ENCODE measurements at regions not wholly inside any gene's neighbourhood (a gene's known extent, or its start where the extent isn't known, plus 50 kb on each side); places are given as distances from the start of the nearest gene placed in this dataset.
A peak's percentile ranks its signal among the peaks of the same experiment; 100 is the strongest.

- intact Hi-C loops (cut with DNase I), result no loop called here
Measured at GRCh38 chr2:168343586-168343985, 96.2 kb upstream of the STK39 start.

GRCh38 chr2:168344706-168345105, 97.3 kb upstream of the STK39 start:
- Histone ChIP-seq H3K27ac (no peak overlapping the region), H3K4me3 (no peak overlapping the region), H3K27me3 (no peaks in the 10 kb centered on the region), H3K9me3 (no peaks in the 10 kb centered on the region), H3K36me3 (no peaks in the 10 kb centered on the region), H3K4me1 (no peaks in the 10 kb centered on the region)
- ATAC-seq (no peak), DNase-seq (no peak)
- no peak for TF ChIP-seq CTCF (IDR thresholded peaks at IDR 0.05)
- intact Hi-C loops (cut with DNase I), result loop anchor here (5.0 kb wide), 1 partner anchor 578 kb away; no protein-coding TSS in a partner anchor

More at GRCh38 chr2:168343586-168343985, 96.2 kb upstream of the STK39 start:
- no peak overlapping the region for H3K4me3 ChIP-seq
- no peaks in the 10 kb centered on the region for H3K9me3 ChIP-seq
- ATAC-seq, result no peak
- no peaks in the 10 kb centered on the region for H3K27me3 ChIP-seq
- TF ChIP-seq CTCF (IDR thresholded peaks at IDR 0.05), result no peak
- no peak overlapping the region for H3K27ac ChIP-seq
- no peak for DNase-seq
- H3K4me1 ChIP-seq, result no peaks in the 10 kb centered on the region
- H3K36me3 ChIP-seq, result no peaks in the 10 kb centered on the region

- Histone ChIP-seq H3K4me3 (no peak overlapping the region), H3K27me3 (no peaks in the 10 kb centered on the region), H3K9me3 (no peaks in the 10 kb centered on the region), H3K27ac (no peak overlapping the region), H3K36me3 (no peaks in the 10 kb centered on the region), H3K4me1 (no peaks in the 10 kb centered on the region)
- DNase-seq (no peak), ATAC-seq (no peak)
- no peak for TF ChIP-seq CTCF (IDR thresholded peaks at IDR 0.05)
- intact Hi-C loops (cut with DNase I), result loop anchor here (5.0 kb wide), 1 partner anchor 577 kb away; no protein-coding TSS in a partner anchor
Measured at GRCh38 chr2:168345601-168346000, 98.2 kb upstream of the STK39 start.

- ATAC-seq (peak; percentile 93), DNase-seq (no peak)
- H3K36me3 ChIP-seq, result no peaks in the 10 kb centered on the region
- no peaks in the 10 kb centered on the region for H3K4me1 ChIP-seq
- H3K4me3 ChIP-seq, result peak overlapping the region; percentile 55
- intact Hi-C loops (cut with DNase I), result loop anchor here (5.0 kb wide), 1 partner anchor 575 kb away; no protein-coding TSS in a partner anchor
- no peaks in the 10 kb centered on the region for H3K27me3 ChIP-seq
- peak; percentile 81 for TF ChIP-seq CTCF (IDR thresholded peaks at IDR 0.05)
- no peaks in the 10 kb centered on the region for H3K9me3 ChIP-seq
- H3K27ac ChIP-seq, result no peak overlapping the region
Measured at GRCh38 chr2:168346725-168347477, 99.5 kb upstream of the STK39 start.

- H3K9me3 ChIP-seq, result no peaks in the 10 kb centered on the region
- ATAC-seq (peak; percentile 74), DNase-seq (no peak)
- no peak overlapping the region for H3K4me3 ChIP-seq
- peak; percentile 34 for TF ChIP-seq CTCF (IDR thresholded peaks at IDR 0.05)
- no peaks in the 10 kb centered on the region for H3K27me3 ChIP-seq
- H3K4me1 ChIP-seq, result no peaks in the 10 kb centered on the region
- no peaks in the 10 kb centered on the region for H3K36me3 ChIP-seq
- intact Hi-C loops (cut with DNase I), result loop anchor here (5.0 kb wide), 1 partner anchor 574 kb away; no protein-coding TSS in a partner anchor
- no peak overlapping the region for H3K27ac ChIP-seq
Measured at GRCh38 chr2:168348076-168348475, 100.7 kb upstream of the STK39 start.

All from upper lobe of right lung (tissue), 1 donor.